Heart left ventricle (tissue), 16 donors: ENCODE measurements at regions not wholly inside any gene's neighbourhood (a gene's known extent, or its start where the extent isn't known, plus 50 kb on each side); places are given as distances from the start of the nearest gene placed in this dataset.
A peak's percentile ranks its signal among the peaks of the same experiment; 100 is the strongest.

Experiments
- ATAC-seq, 4 donors: fragments of 200-7000 bp; cut with Tn5 transposase; one replicate each; pipeline ENCODE4 v1.9.1; 2020 to 2022; ENCODE audit warnings: moderate library complexity in 4 of 4, mild to moderate bottlenecking in 3 of 4, moderate number of reproducible peaks in 1 of 4
- DNase-seq, 5 donors: peaks; one replicate each; pipeline ENCODE4 v3.0.0-alpha.2; 2020
- H3K27ac ChIP-seq, 12 donors: fragments of 200-600 bp; sonication (generic) in 4 of 12; one replicate each; pipeline versions ENCODE4 v1.5.0 to v1.8.0; 2016 to 2022; ENCODE audit warnings: mild to moderate bottlenecking in 2 of 12
- H3K27me3 ChIP-seq, 9 donors: fragments of 200-600 bp; sonication (generic) in 2 of 9; one replicate each; pipeline versions ENCODE4 v1.5.1 to v1.8.0; 2016 to 2022; ENCODE audit warnings: mild to moderate bottlenecking in 3 of 9
- H3K36me3 ChIP-seq, 9 donors: fragments of 200-600 bp; sonication (generic) in 2 of 9; one replicate each; pipeline versions ENCODE4 v1.5.0 to v1.8.0; 2018 to 2022; ENCODE audit warnings: mild to moderate bottlenecking in 2 of 9
- H3K4me1 ChIP-seq, 12 donors: fragments of 200-600 bp; sonication (generic) in 4 of 12; one replicate each; pipeline versions ENCODE4 v1.5.0 to v1.8.0; 2016 to 2022; ENCODE audit warnings: mild to moderate bottlenecking in 3 of 12
- H3K4me3 ChIP-seq, 12 donors: fragments of 200-600 bp; sonication (generic) in 4 of 12; one replicate each; pipeline versions ENCODE4 v1.5.0 to v1.8.0; 2017 to 2022; ENCODE audit warnings: mild to moderate bottlenecking in 9 of 12, moderate library complexity in 4 of 12
- H3K9me3 ChIP-seq, 12 donors: fragments of 200-600 bp; sonication (generic) in 4 of 12; one replicate each; pipeline versions ENCODE4 v1.5.0 to v1.8.0; 2016 to 2022; ENCODE audit warnings: mild to moderate bottlenecking in 1 of 12
- CTCF ChIP-seq, 12 donors: fragments of 200-600 bp; sonication (generic) in 4 of 12; IDR thresholded peaks; one replicate each; pipeline versions ENCODE4 v1.5.0 to v1.8.0; 2018 to 2022; ENCODE audit warnings: antibody characterized with exemption in 12 of 12, mild to moderate bottlenecking in 5 of 12
- POLR2A ChIP-seq, 2 donors: fragments of 450-650 bp; IDR thresholded peaks; one replicate each; pipeline ENCODE4 v1.6.1; 2017; ENCODE audit warnings: antibody characterized with exemption in 2 of 2, mild to moderate bottlenecking in 2 of 2, moderate library complexity in 2 of 2
- WGBS, 4 donors: extraction: QIAGEN DNeasy Blood & Tissue Kit in 2 of 4; methylation state at CpG; one replicate each; pipeline versions ENCODE4 v1.1.5 to v1.1.7; 2013 to 2018; 5-methylcytosine and 5-hydroxymethylcytosine counted together
- intact Hi-C, 10 donors: fragments of 100-400 bp; cut with DNase I; formaldehyde crosslinking; loops; one replicate each; pipeline versions ENCODE4 v1.11.1 to v1.14.2; 2022
- donor health status: ischemic (EF 13 %, LVEDD 7.1; RV severe dilation, severe dysfunction).
- donor health status: healthy with polysubstance abuse.
- donor health status: DM: no; HTN: yes; CAD: no.
- donor health status: DM: no; HTN: no; CAD: no.
- donor health status: ischemic (EF 25% LVEDD 6.9; RV normal size, moderate dysfunction).
- donor health status: ischemic (EF 25% LVEDD 5.7; RV mildly dilated, moderate dysfunction).
- donor health status: healthy.
- donor health status: DM: yes; HTN: yes; CAD: no.
- donor health status: ischemic (EF 35%, LVEDD 5.7; RV mildly dilated, moderate dysfunction).
- donor health status: nonischemic (EF 11% LVEDD 7.7; RV severe dilation, severe dysfunction).
- donor health status: DM: yes; HTN: yes; CAD: no.
- donor health status: PGD.
- donor health status: ischemic (EF 29% LVEDD 5.4; RV normal size, mild dysfunction).
- donor health status: nonischemic (EF 23%, LVEDD 6.1; RV moderate dilation, normal function).

- TF ChIP-seq POLR2A (IDR thresholded peaks at IDR 0.05) (no peak), CTCF (IDR thresholded peaks at IDR 0.05) (no peak)
- 75 to 81% (median 78%) methylated on average over 9 of the region's 9 CpGs for whole genome bisulfite sequencing, 4 donors
- DNase-seq = no peak
- Histone ChIP-seq H3K4me1 (no peaks in the 10 kb centered on the region), H3K9me3 (no peaks in the 10 kb centered on the region), H3K36me3 (no peaks in the 10 kb centered on the region), H3K4me3 (no peak overlapping the region), H3K27ac (no peak overlapping the region), H3K27me3 (peaks cover 0 to 26% (median 0%) of the 10 kb centered on the region in 9 donors)
- intact Hi-C loops = no loop called here
- peak in 1 of 4 donors; percentile 10 for ATAC-seq
These were observed 394.8 kb downstream of the MATN1 start for GRCh38 chr1:30328401-30329262.

DNA sequence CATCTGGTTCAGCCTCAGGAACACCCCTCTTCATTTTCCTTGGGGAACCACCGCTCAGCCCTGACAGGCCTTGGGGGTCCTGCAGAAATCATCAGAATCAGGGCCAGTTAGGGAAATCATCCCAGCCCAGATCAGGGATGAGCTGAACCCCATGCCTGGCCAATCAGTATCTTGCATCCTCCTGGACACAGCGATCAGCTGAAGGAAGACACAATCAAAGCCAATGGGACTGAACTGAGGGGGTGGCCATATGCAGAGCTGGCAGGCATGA, 395.4 kb downstream of the MATN1 start:
- Histone ChIP-seq H3K4me1 (no peaks in the 10 kb centered on the region), H3K9me3 (no peaks in the 10 kb centered on the region), H3K4me3 (no peak overlapping the region), H3K27ac (no peak overlapping the region), H3K27me3 (peaks cover 0 to 29% (median 2%) of the 10 kb centered on the region in 9 donors), H3K36me3 (no peaks in the 10 kb centered on the region)
- ATAC-seq = no peak
- 89 to 100% (median 91%) methylated on average over 1 to 2 of the region's 2 CpGs for WGBS, 4 donors
- DNase-seq = no peak
- TF ChIP-seq POLR2A (IDR thresholded peaks at IDR 0.05) = no peak
- TF ChIP-seq CTCF (IDR thresholded peaks at IDR 0.05) = no peak
- intact Hi-C loops = no loop called here

DNA sequence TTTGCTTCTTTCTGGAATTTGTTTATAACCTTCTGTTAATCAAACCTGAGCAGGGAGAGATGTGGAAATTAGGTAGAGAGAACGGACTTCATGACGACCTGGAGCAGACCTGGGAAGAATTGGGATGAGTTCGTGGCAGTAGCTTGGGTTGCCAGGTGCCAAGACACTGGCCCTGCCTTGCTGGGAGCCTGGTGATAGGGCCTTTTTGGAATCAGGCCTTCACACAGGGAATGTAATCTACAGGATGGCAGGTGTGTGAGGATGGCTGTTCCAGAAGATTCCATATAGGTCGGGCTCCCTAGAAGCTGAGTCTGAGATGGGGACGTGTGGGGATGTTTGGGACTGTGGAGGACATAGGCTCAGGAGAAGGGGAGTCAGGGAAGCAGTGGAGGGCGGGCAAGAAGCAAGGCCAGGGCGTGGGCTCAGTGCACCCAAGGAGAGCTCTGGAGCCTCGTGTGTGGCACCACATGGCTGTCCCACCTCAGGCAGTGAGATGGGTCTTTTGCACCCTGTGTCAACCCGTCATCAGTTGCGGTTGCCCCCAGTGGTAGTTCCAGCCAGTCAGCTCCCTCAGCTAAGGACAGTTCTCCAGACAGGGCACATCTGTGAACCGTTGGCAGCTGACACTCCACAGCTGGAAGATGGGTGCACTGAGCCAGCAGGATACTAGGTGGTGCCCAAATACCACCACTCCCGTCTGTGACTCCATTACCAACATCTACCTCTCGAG, 395.9 kb downstream of the MATN1 start:
- ATAC-seq (no peak), DNase-seq (no peak)
- Histone ChIP-seq H3K36me3 (no peaks in the 10 kb centered on the region), H3K4me3 (no peak overlapping the region), H3K27me3 (peaks cover 0 to 33% (median 5%) of the 10 kb centered on the region in 9 donors), H3K4me1 (no peaks in the 10 kb centered on the region), H3K9me3 (no peaks in the 10 kb centered on the region), H3K27ac (no peak overlapping the region)
- intact Hi-C loops = no loop called here
- TF ChIP-seq CTCF (IDR thresholded peaks at IDR 0.05) = no peak
- TF ChIP-seq POLR2A (IDR thresholded peaks at IDR 0.05) = no peak
- WGBS, 4 donors = 71 to 83% (median 75%) methylated on average over 11 to 13 of the region's 13 CpGs

DNA sequence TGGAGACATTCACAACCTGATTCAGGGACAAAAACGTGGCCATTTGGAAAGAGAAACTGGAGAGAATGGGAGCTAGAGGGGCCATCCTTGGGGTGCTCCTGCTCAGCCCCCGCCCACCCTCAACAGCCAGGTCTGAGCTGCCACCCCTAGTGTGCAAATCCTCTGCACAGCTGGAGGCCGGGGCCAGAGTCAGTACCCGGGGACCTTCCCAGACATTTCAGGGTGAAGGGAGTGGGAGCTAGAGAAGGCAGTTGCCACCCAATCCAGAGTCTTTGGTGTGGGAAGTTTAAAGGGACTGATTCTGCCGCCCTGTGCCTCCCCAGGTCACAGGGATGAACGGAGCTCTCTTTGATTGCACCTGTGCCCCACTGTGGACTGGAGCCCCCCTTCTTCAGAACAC, 397.4 kb downstream of the MATN1 start:
- intact Hi-C loops = no loop called here
- Histone ChIP-seq H3K4me1 (no peaks in the 10 kb centered on the region), H3K36me3 (no peaks in the 10 kb centered on the region), H3K27me3 (peaks cover 0 to 33% (median 5%) of the 10 kb centered on the region in 9 donors), H3K4me3 (no peak overlapping the region), H3K9me3 (no peaks in the 10 kb centered on the region), H3K27ac (no peak overlapping the region)
- WGBS, 4 donors = 69 to 81% (median 71%) methylated on average over 6 of the region's 6 CpGs
- DNase-seq (no peak), ATAC-seq (no peak)
- TF ChIP-seq POLR2A (IDR thresholded peaks at IDR 0.05) (no peak), CTCF (IDR thresholded peaks at IDR 0.05) (no peak)
